Nephron progenitor cell (in vitro differentiated cells): ENCODE measurements at regions not wholly inside any gene's neighbourhood (a gene's known extent, or its start where the extent isn't known, plus 50 kb on each side); places are given as distances from the start of the nearest gene placed in this dataset.

Experiments used
- DNase-seq: peaks from one replicate; pipeline ENCODE4 v3.0.0; 2021
- H3K27ac Mint-ChIP-seq: 2 replicates; pipeline ENCODE4 v1.8.0; 2021; ENCODE audit warnings: mild to moderate bottlenecking, moderate library complexity, mixed read lengths
- H3K27me3 Mint-ChIP-seq: 2 replicates; pipeline ENCODE4 v1.8.0; 2021; ENCODE audit warnings: mild to moderate bottlenecking, low read depth, mixed read lengths; ENCODE audit not compliant: poor library complexity
- H3K36me3 Mint-ChIP-seq: 2 replicates; pipeline ENCODE4 v1.8.0; 2021; ENCODE audit warnings: low read depth, mixed read lengths
- H3K4me1 Mint-ChIP-seq: 2 replicates; pipeline ENCODE4 v1.8.0; 2021; ENCODE audit warnings: mixed read lengths
- H3K4me3 Mint-ChIP-seq: 2 replicates; pipeline ENCODE4 v1.8.0; 2021; ENCODE audit warnings: mild to moderate bottlenecking, moderate library complexity, mixed read lengths
- H3K9me3 Mint-ChIP-seq: 2 replicates; pipeline ENCODE4 v1.8.0; 2021; ENCODE audit warnings: mild to moderate bottlenecking, moderate library complexity, mixed read lengths
- CTCF ChIP-seq: fragments of 200-600 bp; sonication (generic); IDR thresholded peaks from 2 replicates; pipeline ENCODE4 v1.5.0; 2021; ENCODE audit warnings: antibody characterized with exemption

GRCh38 chr13:80476953-80477352 is 136.0 kb upstream of the SPRY2 start:
- DNase-seq, result no peak
- peaks cover 15% of the 10 kb centered on the region for H3K4me1 Mint-ChIP-seq
- no peak for TF ChIP-seq CTCF
- H3K9me3 Mint-ChIP-seq, result no peaks in the 10 kb centered on the region
- H3K27ac Mint-ChIP-seq, result no peak overlapping the region
- no peak overlapping the region for H3K4me3 Mint-ChIP-seq
- no peaks in the 10 kb centered on the region for H3K36me3 Mint-ChIP-seq
- H3K27me3 Mint-ChIP-seq, result no peaks in the 10 kb centered on the region

- Mint-ChIP-seq H3K36me3 (no peaks in the 10 kb centered on the region), H3K4me3 (no peak overlapping the region), H3K4me1 (peaks cover 15% of the 10 kb centered on the region), H3K27ac (no peak overlapping the region), H3K27me3 (no peaks in the 10 kb centered on the region), H3K9me3 (no peaks in the 10 kb centered on the region)
- DNase-seq, result no peak
- no peak for TF ChIP-seq CTCF
Observed at GRCh38 chr13:80475718-80476117, 134.8 kb upstream of the SPRY2 start.

- no peak overlapping the region for H3K27ac Mint-ChIP-seq
- no peak for DNase-seq
- no peaks in the 10 kb centered on the region for H3K36me3 Mint-ChIP-seq
- H3K4me1 Mint-ChIP-seq, result peaks cover 15% of the 10 kb centered on the region
- no peak for TF ChIP-seq CTCF
- no peak overlapping the region for H3K4me3 Mint-ChIP-seq
- no peaks in the 10 kb centered on the region for H3K9me3 Mint-ChIP-seq
- H3K27me3 Mint-ChIP-seq, result no peaks in the 10 kb centered on the region
Observed at GRCh38 chr13:80473695-80474094, 132.8 kb upstream of the SPRY2 start.

- Mint-ChIP-seq H3K4me3 (no peak overlapping the region), H3K4me1 (peaks cover 5% of the 10 kb centered on the region), H3K9me3 (no peaks in the 10 kb centered on the region), H3K27me3 (no peaks in the 10 kb centered on the region), H3K36me3 (no peaks in the 10 kb centered on the region), H3K27ac (no peak overlapping the region)
- no peak for DNase-seq
- TF ChIP-seq CTCF, result no peak
Observed at GRCh38 chr13:80469853-80470381, 129.0 kb upstream of the SPRY2 start.

- DNase-seq, result no peak
- no peak overlapping the region for H3K27ac Mint-ChIP-seq
- H3K4me1 Mint-ChIP-seq, result peaks cover 5% of the 10 kb centered on the region
- no peaks in the 10 kb centered on the region for H3K36me3 Mint-ChIP-seq
- TF ChIP-seq CTCF, result no peak
- H3K9me3 Mint-ChIP-seq, result no peaks in the 10 kb centered on the region
- H3K27me3 Mint-ChIP-seq, result no peaks in the 10 kb centered on the region
- no peak overlapping the region for H3K4me3 Mint-ChIP-seq
Observed at GRCh38 chr13:80469105-80469852, 128.4 kb upstream of the SPRY2 start.

GRCh38 chr13:80465321-80465720 is 124.4 kb upstream of the SPRY2 start:
- no peak for TF ChIP-seq CTCF
- no peaks in the 10 kb centered on the region for H3K27me3 Mint-ChIP-seq
- no peaks in the 10 kb centered on the region for H3K9me3 Mint-ChIP-seq

More at GRCh38 chr13:80465321-80465720, 124.4 kb upstream of the SPRY2 start:
- no peaks in the 10 kb centered on the region for H3K36me3 Mint-ChIP-seq
- H3K4me1 Mint-ChIP-seq, result no peaks in the 10 kb centered on the region
- no peak overlapping the region for H3K4me3 Mint-ChIP-seq
- no peak overlapping the region for H3K27ac Mint-ChIP-seq
- DNase-seq, result no peak
